ENCODE measurements at regions not wholly inside any gene's neighbourhood (a gene's known extent, or its start where the extent isn't known, plus 50 kb on each side); places are given as distances from the start of the nearest gene placed in this dataset.

- TF ChIP-seq CTCF (IDR thresholded peaks at IDR 0.05) (no peak), POLR2A (IDR thresholded peaks at IDR 0.05) (no peak)
These were observed 381.6 kb downstream of the EFNB2 start for GRCh38 chr13:106153876-106154275.
